HFFc6 (cell line): ENCODE measurements at regions not wholly inside any gene's neighbourhood (a gene's known extent, or its start where the extent isn't known, plus 50 kb on each side); places are given as distances from the start of the nearest gene placed in this dataset.
"Not testable (repeated sequence)": the region's sequence is repeated elsewhere in the genome, so short reads cannot be mapped to it uniquely, and the experiment has no call there.

Experiments used
- DNase-seq: peaks from one replicate; pipeline ENCODE4 v3.0.0-alpha.2; 2018
- H3K27ac Mint-ChIP-seq: 2 replicates; pipeline ENCODE4 v1.8.0; 2020; ENCODE audit warnings: mild to moderate bottlenecking, mixed read lengths
- H3K27me3 Mint-ChIP-seq: 2 replicates; pipeline ENCODE4 v1.8.0; 2021; ENCODE audit warnings: mild to moderate bottlenecking, moderate library complexity, mixed read lengths; ENCODE audit not compliant: insufficient read depth
- H3K36me3 Mint-ChIP-seq: 2 replicates; pipeline ENCODE4 v1.8.0; 2021; ENCODE audit warnings: low read depth, mixed read lengths
- H3K4me1 Mint-ChIP-seq: 2 replicates; pipeline ENCODE4 v1.8.0; 2020; ENCODE audit warnings: low read depth, mixed read lengths
- H3K4me3 Mint-ChIP-seq: 2 replicates; pipeline ENCODE4 v1.8.0; 2020; ENCODE audit warnings: mild to moderate bottlenecking, moderate library complexity, mixed read lengths
- H3K9me3 Mint-ChIP-seq: 2 replicates; pipeline ENCODE4 v1.8.0; 2020; ENCODE audit warnings: mild to moderate bottlenecking, mixed read lengths
- TF ChIP-seq, protein P1 (sequence below): fragments of 200-600 bp; sonication (generic); IDR thresholded peaks from 2 replicates; pipeline ENCODE4 v1.5.0; 2021; ENCODE audit warnings: antibody characterized with exemption, mild to moderate bottlenecking

GRCh38 chr1:38502758-38503157 is 356.8 kb downstream of the RRAGC start:
- H3K9me3 Mint-ChIP-seq: peaks cover 11% of the 10 kb centered on the region
- no peaks in the 10 kb centered on the region for H3K36me3 Mint-ChIP-seq
- H3K27ac Mint-ChIP-seq: no peak overlapping the region
- H3K27me3 Mint-ChIP-seq: no peaks in the 10 kb centered on the region; the same call in 1 of the 2 replicates
- H3K4me3 Mint-ChIP-seq: no peak overlapping the region
- TF ChIP-seq, protein P1, sequence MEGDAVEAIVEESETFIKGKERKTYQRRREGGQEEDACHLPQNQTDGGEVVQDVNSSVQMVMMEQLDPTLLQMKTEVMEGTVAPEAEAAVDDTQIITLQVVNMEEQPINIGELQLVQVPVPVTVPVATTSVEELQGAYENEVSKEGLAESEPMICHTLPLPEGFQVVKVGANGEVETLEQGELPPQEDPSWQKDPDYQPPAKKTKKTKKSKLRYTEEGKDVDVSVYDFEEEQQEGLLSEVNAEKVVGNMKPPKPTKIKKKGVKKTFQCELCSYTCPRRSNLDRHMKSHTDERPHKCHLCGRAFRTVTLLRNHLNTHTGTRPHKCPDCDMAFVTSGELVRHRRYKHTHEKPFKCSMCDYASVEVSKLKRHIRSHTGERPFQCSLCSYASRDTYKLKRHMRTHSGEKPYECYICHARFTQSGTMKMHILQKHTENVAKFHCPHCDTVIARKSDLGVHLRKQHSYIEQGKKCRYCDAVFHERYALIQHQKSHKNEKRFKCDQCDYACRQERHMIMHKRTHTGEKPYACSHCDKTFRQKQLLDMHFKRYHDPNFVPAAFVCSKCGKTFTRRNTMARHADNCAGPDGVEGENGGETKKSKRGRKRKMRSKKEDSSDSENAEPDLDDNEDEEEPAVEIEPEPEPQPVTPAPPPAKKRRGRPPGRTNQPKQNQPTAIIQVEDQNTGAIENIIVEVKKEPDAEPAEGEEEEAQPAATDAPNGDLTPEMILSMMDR: no peak
- no peak for DNase-seq
- no peaks in the 10 kb centered on the region for H3K4me1 Mint-ChIP-seq

DNA sequence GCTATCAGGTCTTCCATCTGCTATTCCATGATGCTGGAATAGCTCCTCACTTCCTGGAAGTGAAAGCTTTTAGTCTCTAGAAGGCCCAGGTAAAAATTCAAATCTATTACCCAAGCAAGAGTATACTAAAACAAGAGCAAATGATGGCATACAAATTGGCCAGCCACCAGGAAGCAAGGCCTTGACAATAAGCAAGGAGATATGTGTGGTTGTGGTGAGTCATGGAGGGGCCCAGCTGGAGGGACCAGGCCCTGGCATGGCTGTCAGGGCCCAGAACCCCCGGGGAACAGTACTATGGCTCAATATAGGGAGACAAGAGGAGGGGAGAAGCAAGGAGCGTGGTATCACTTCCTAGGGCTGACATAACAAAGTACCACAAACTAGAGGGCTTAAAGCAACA is 358.7 kb downstream of the RRAGC start:
- TF ChIP-seq, protein P1: no peak
- H3K27me3 Mint-ChIP-seq: no peaks in the 10 kb centered on the region; the same call in none of the 2 replicates
- H3K27ac Mint-ChIP-seq: no peak overlapping the region
- DNase-seq: no peak
- H3K9me3 Mint-ChIP-seq: peaks cover 10% of the 10 kb centered on the region; the same call in 1 of the 2 replicates
- H3K36me3 Mint-ChIP-seq: no peaks in the 10 kb centered on the region
- H3K4me1 Mint-ChIP-seq: no peaks in the 10 kb centered on the region
- H3K4me3 Mint-ChIP-seq: no peak overlapping the region

GRCh38 chr1:38500352-38500751 is 359.2 kb downstream of the RRAGC start:
- Mint-ChIP-seq H3K27me3 (no peaks in the 10 kb centered on the region; the same call in none of the 2 replicates), H3K36me3 (no peaks in the 10 kb centered on the region), H3K4me3 (no peak overlapping the region), H3K9me3 (peaks cover 10% of the 10 kb centered on the region; the same call in 1 of the 2 replicates), H3K27ac (no peak overlapping the region), H3K4me1 (no peaks in the 10 kb centered on the region)
- TF ChIP-seq, protein P1: peak; percentile 46
- DNase-seq: no peak

GRCh38 chr1:38498686-38499085 is 360.9 kb downstream of the RRAGC start:
- Mint-ChIP-seq H3K9me3 (peaks cover 10% of the 10 kb centered on the region; the same call in 1 of the 2 replicates), H3K4me1 (no peaks in the 10 kb centered on the region), H3K36me3 (no peaks in the 10 kb centered on the region), H3K4me3 (no peak overlapping the region), H3K27ac (no peak overlapping the region), H3K27me3 (no peaks in the 10 kb centered on the region; the same call in none of the 2 replicates)
- no peak for DNase-seq
- TF ChIP-seq, protein P1: no peak

- DNase-seq: no peak
- TF ChIP-seq, protein P1: no peak
- Mint-ChIP-seq H3K4me1 (no peaks in the 10 kb centered on the region), H3K27ac (no peak overlapping the region), H3K27me3 (no peaks in the 10 kb centered on the region; the same call in none of the 2 replicates), H3K4me3 (no peak overlapping the region), H3K36me3 (no peaks in the 10 kb centered on the region), H3K9me3 (peaks cover 10% of the 10 kb centered on the region; the same call in 1 of the 2 replicates)
These were observed 361.5 kb downstream of the RRAGC start for GRCh38 chr1:38497921-38498656.

GRCh38 chr1:38493306-38493705 is 366.3 kb downstream of the RRAGC start:
- not testable (repeated sequence) for H3K4me3 Mint-ChIP-seq, H3K36me3 Mint-ChIP-seq, H3K4me1 Mint-ChIP-seq, H3K27ac Mint-ChIP-seq, DNase-seq, H3K27me3 Mint-ChIP-seq
- H3K9me3 Mint-ChIP-seq: peaks cover 21% of the 10 kb centered on the region
